Ovary (tissue), 7 donors: ENCODE measurements at regions not wholly inside any gene's neighbourhood (a gene's known extent, or its start where the extent isn't known, plus 50 kb on each side); places are given as distances from the start of the nearest gene placed in this dataset.

ENCODE experiments used
- DNase-seq, 5 donors: peaks; one replicate each; pipeline ENCODE4 v3.0.0-alpha.2; 2019 to 2020
- H3K27ac ChIP-seq, 2 donors: fragments of 200-600 bp; one replicate each; pipeline versions ENCODE4 v1.5.1 to v1.8.0; 2019 to 2022
- H3K27me3 ChIP-seq: fragments of 200-600 bp; one replicate; pipeline ENCODE4 v1.8.0; 2022
- H3K36me3 ChIP-seq: fragments of 200-600 bp; sonication (generic); one replicate; pipeline ENCODE4 v1.5.1; 2019
- H3K4me1 ChIP-seq: one replicate; pipeline ENCODE4 v1.8.1; 2013; ENCODE audit warnings: mild to moderate bottlenecking, moderate library complexity; ENCODE audit not compliant: insufficient read depth
- H3K4me3 ChIP-seq: fragments of 200-600 bp; sonication (generic); one replicate; pipeline ENCODE4 v1.5.1; 2017
- H3K9me3 ChIP-seq, 2 donors: fragments of 200-600 bp in 1 of 2; sonication (generic) in 1 of 2; one replicate each; pipeline versions ENCODE4 v1.5.1 to v1.8.1; 2013 to 2019; ENCODE audit warnings: mild to moderate bottlenecking in 1 of 2, moderate library complexity in 1 of 2
- EP300 ChIP-seq: sonication (generic); formaldehyde crosslinking; IDR thresholded peaks from one replicate; pipeline ENCODE4 v1.6.1; 2017; ENCODE audit warnings: antibody characterized with exemption
- POLR2A ChIP-seq: fragments of 450-650 bp; IDR thresholded peaks from one replicate; pipeline ENCODE4 v1.6.1; 2017; ENCODE audit warnings: antibody characterized with exemption, mild to moderate bottlenecking, moderate library complexity
- WGBS, 3 donors: extraction: QIAGEN DNeasy Blood & Tissue Kit in 1 of 3; methylation state at CpG; one replicate each; pipeline versions ENCODE4 v1.1.5 to v1.1.7; 2013 to 2017; 5-methylcytosine and 5-hydroxymethylcytosine counted together
- intact Hi-C, 4 donors: fragments of 100-400 bp; cut with DNase I; formaldehyde crosslinking; loops; one replicate each; pipeline versions ENCODE4 v1.11.0 to v1.15.1; 2022 to 2023
- TF ChIP-seq, protein P1 (sequence below), 3 donors: fragments of 450-650 bp in 2 of 3; fragments of 200-600 bp in 1 of 3; IDR thresholded peaks; one replicate each; pipeline versions ENCODE4 v1.5.1 to v1.8.0; 2016 to 2022; ENCODE audit warnings: antibody characterized with exemption in 3 of 3, mild to moderate bottlenecking in 1 of 3
- donor health status: DM: no; HTN: no; CAD: no; lungs with moderate emphysema.
- donor health status: DM: no; HTN: no; CAD: no.
- donor health status: Bipolar disorder and iron deficiency.
- donor health status: DM: no; HTN: no; CAD: no.
- donor health status: DM: yes; HTN: yes; CAD: no.

DNA sequence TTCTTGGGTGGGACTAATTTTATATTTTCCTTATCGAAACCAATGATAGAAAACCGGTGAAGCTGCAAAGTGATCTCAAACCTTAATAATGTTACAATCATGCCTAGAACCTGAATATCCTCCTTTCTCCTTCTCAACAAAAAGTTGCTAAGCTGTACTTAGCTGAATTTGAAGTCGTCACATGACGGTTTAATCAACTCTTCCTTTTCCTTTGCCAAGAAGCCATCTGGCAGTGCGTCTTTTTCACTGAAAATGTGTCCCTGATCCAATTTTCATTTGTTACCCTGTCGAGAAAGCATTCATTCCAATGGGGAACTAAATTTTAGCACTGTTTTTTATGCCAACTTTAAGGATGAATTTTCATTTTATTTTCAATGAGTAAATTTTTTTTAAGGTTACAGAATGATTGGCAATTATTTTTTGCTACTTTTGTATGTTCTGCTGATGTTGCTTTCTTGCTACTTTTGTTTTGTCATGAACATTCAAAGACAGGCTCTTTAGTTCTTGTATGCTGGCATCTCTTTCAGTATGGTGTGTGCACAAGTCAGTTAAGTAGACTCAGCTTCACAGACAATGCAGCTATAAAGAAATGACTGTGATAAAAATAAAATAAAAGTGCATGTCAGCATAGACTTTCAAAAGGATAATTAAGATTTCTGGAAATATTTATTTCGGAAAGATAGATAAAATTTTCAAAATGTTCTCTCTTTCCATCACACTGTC, 980.0 kb downstream of the DNAJB9 start:
- H3K27ac ChIP-seq, result no peak overlapping the region
- DNase-seq, result no peak
- 13 to 18% (median 16%) methylated on average over 7 of the region's 7 CpGs for WGBS, 3 donors
- no peak for TF ChIP-seq EP300
- TF ChIP-seq, protein P1, sequence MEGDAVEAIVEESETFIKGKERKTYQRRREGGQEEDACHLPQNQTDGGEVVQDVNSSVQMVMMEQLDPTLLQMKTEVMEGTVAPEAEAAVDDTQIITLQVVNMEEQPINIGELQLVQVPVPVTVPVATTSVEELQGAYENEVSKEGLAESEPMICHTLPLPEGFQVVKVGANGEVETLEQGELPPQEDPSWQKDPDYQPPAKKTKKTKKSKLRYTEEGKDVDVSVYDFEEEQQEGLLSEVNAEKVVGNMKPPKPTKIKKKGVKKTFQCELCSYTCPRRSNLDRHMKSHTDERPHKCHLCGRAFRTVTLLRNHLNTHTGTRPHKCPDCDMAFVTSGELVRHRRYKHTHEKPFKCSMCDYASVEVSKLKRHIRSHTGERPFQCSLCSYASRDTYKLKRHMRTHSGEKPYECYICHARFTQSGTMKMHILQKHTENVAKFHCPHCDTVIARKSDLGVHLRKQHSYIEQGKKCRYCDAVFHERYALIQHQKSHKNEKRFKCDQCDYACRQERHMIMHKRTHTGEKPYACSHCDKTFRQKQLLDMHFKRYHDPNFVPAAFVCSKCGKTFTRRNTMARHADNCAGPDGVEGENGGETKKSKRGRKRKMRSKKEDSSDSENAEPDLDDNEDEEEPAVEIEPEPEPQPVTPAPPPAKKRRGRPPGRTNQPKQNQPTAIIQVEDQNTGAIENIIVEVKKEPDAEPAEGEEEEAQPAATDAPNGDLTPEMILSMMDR (IDR thresholded peaks at IDR 0.05), result no peak
- TF ChIP-seq POLR2A, result no peak
- no peaks in the 10 kb centered on the region for H3K9me3 ChIP-seq
- no peak overlapping the region for H3K4me3 ChIP-seq
- intact Hi-C loops, result no loop called here
- no peaks in the 10 kb centered on the region for H3K36me3 ChIP-seq
- no peaks in the 10 kb centered on the region for H3K4me1 ChIP-seq
- H3K27me3 ChIP-seq, result no peaks in the 10 kb centered on the region

DNA sequence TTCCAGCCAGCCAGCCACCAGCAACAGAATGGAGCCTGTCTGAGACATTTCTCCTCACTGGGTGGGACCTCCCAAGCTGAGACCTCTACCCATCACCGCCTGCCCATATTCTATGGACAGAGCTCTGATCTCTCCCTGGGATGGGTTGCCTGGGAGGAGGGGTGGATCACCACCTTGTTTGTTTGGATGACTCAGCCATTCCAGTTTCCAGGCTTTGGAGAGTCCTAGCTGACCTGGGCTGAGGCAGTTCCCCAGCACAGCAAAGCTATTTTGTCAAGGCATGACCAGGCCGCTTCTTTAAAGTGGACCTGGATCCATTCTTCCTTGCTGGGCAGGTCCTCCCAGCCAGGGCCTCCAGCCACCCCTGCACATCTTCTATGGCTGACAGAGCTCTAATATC, 982.3 kb downstream of the DNAJB9 start:
- Histone ChIP-seq H3K9me3 (no peaks in the 10 kb centered on the region), H3K4me3 (no peak overlapping the region), H3K4me1 (no peaks in the 10 kb centered on the region), H3K36me3 (no peaks in the 10 kb centered on the region), H3K27me3 (no peaks in the 10 kb centered on the region), H3K27ac (no peak overlapping the region)
- intact Hi-C loops, result no loop called here
- DNase-seq, result no peak
- WGBS, 3 donors, result 92 to 100% (median 100%) methylated on average over 2 of the region's 2 CpGs
- TF ChIP-seq POLR2A (no peak), EP300 (no peak)
- TF ChIP-seq, protein P1 (IDR thresholded peaks at IDR 0.05), result no peak

DNA sequence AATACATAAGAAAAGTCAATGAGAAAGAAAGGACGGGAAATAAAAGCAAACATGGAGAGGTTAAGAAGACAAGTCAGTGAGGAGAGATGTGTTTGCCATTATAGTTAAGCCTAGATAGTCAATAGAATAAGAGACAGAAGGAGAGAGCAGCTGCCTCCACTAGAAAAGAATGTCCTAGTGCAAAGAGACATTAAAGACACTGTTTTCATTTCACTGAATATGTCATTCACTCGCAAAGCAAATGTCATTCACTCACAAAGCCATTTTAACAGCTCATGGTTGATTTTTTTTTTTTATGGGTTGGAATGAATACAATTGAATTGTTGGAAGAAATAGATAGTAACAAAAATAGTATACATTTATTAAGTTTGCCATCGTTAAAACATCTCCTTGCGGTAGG, 1007.6 kb downstream of the DNAJB9 start:
- TF ChIP-seq, protein P1 (IDR thresholded peaks at IDR 0.05), result no peak
- TF ChIP-seq POLR2A, result no peak
- no peak for TF ChIP-seq EP300
- H3K27ac ChIP-seq, result no peak overlapping the region
- H3K36me3 ChIP-seq, result no peaks in the 10 kb centered on the region
- no peaks in the 10 kb centered on the region for H3K9me3 ChIP-seq
- DNase-seq, result no peak
- intact Hi-C loops, result no loop called here
- H3K27me3 ChIP-seq, result no peaks in the 10 kb centered on the region
- H3K4me1 ChIP-seq, result no peaks in the 10 kb centered on the region
- 69 to 94% (median 84%) methylated on average over 4 of the region's 4 CpGs for WGBS, 3 donors
- no peak overlapping the region for H3K4me3 ChIP-seq

- no peaks in the 10 kb centered on the region for H3K27me3 ChIP-seq
- H3K36me3 ChIP-seq, result no peaks in the 10 kb centered on the region
- no peaks in the 10 kb centered on the region for H3K9me3 ChIP-seq
- H3K4me3 ChIP-seq, result no peak overlapping the region
- no peak overlapping the region for H3K27ac ChIP-seq
- 74 to 76% (median 76%) methylated on average over 4 of the region's 4 CpGs for WGBS, 3 donors
- intact Hi-C loops, result no loop called here
- no peak for TF ChIP-seq EP300
- TF ChIP-seq, protein P1 (IDR thresholded peaks at IDR 0.05), result no peak
- TF ChIP-seq POLR2A, result no peak
- no peaks in the 10 kb centered on the region for H3K4me1 ChIP-seq
- DNase-seq, result no peak
These were observed 1010.2 kb downstream of the DNAJB9 start for GRCh38 chr7:109579901-109580300.
